KMS-11 (cell line): ENCODE measurements at regions not wholly inside any gene's neighbourhood (a gene's known extent, or its start where the extent isn't known, plus 50 kb on each side); places are given as distances from the start of the nearest gene placed in this dataset.
"Not testable (repeated sequence)": the region's sequence is repeated elsewhere in the genome, so short reads cannot be mapped to it uniquely, and the experiment has no call there.

Source experiments
- H2AFZ ChIP-seq: fragments of 200-600 bp; sonication (generic); 2 replicates; pipeline ENCODE4 v1.6.1; 2016; ENCODE audit warnings: antibody characterized with exemption, mixed run types, low read depth
- H3K27ac ChIP-seq: fragments of 200-600 bp; sonication (generic); 2 replicates; pipeline ENCODE4 v1.6.1; 2016; ENCODE audit warnings: mild to moderate bottlenecking, mixed run types
- H3K27me3 ChIP-seq: fragments of 200-600 bp; sonication (generic); 2 replicates; pipeline ENCODE4 v1.6.1; 2017; ENCODE audit warnings: mild to moderate bottlenecking, low read depth, mixed run types, moderate library complexity; ENCODE audit not compliant: insufficient read depth
- H3K36me3 ChIP-seq: fragments of 200-600 bp; sonication (generic); 2 replicates; pipeline ENCODE4 v1.6.1; 2017; ENCODE audit warnings: mild to moderate bottlenecking, mixed run types; ENCODE audit not compliant: insufficient read depth
- H3K4me1 ChIP-seq: fragments of 200-600 bp; sonication (generic); 2 replicates; pipeline ENCODE4 v1.6.1; 2016; ENCODE audit warnings: mild to moderate bottlenecking, low read depth, mixed run types; ENCODE audit not compliant: poor library complexity, severe bottlenecking
- H3K4me2 ChIP-seq: fragments of 200-600 bp; sonication (generic); 2 replicates; pipeline ENCODE4 v1.7.0; 2016; ENCODE audit warnings: mild to moderate bottlenecking, mixed run types
- H3K4me3 ChIP-seq: fragments of 200-600 bp; sonication (generic); IDR thresholded peaks from 2 replicates; pipeline ENCODE4 v1.6.1; 2017; ENCODE audit warnings: low read depth, low read length, mixed read lengths; ENCODE audit not compliant: insufficient read depth
- H3K79me2 ChIP-seq: fragments of 200-600 bp; sonication (generic); 2 replicates; pipeline ENCODE4 v1.6.1; 2016; ENCODE audit warnings: low read depth, mixed run types; ENCODE audit not compliant: insufficient read depth
- H3K9ac ChIP-seq: fragments of 200-600 bp; sonication (generic); 2 replicates; pipeline ENCODE4 v1.6.1; 2016; ENCODE audit warnings: mild to moderate bottlenecking, mixed run types
- H4K20me1 ChIP-seq: fragments of 200-600 bp; sonication (generic); 2 replicates; pipeline ENCODE4 v1.6.1; 2016; ENCODE audit warnings: mild to moderate bottlenecking, mixed run types; ENCODE audit not compliant: insufficient read depth
- CTCF ChIP-seq: fragments of 200-600 bp; sonication (generic); conservative IDR thresholded peaks from 2 replicates; pipeline ENCODE4 v1.6.1; 2017; ENCODE audit warnings: low read depth, mild to moderate bottlenecking, antibody characterized with exemption, low read length, moderate library complexity, mixed read lengths

- no peak overlapping the region for H3K9ac ChIP-seq
- H3K4me2 ChIP-seq, result no peak overlapping the region
- H3K4me1 ChIP-seq, result no peaks in the 10 kb centered on the region
Measured at GRCh38 chr2:144774809-144775208, 254.9 kb upstream of the ZEB2 start.

GRCh38 chr2:144771348-144771747, 251.4 kb upstream of the ZEB2 start:
- TF ChIP-seq CTCF, result no peak
- Histone ChIP-seq H3K4me2 (no peak overlapping the region), H3K4me3 (no peak overlapping the region), H4K20me1 (no peaks in the 10 kb centered on the region), H3K79me2 (no peaks in the 10 kb centered on the region), H3K27ac (no peak overlapping the region), H3K36me3 (no peaks in the 10 kb centered on the region), H2AFZ (no peak overlapping the region), H3K4me1 (no peaks in the 10 kb centered on the region), H3K9ac (no peak overlapping the region), H3K27me3 (no peaks in the 10 kb centered on the region)

More at GRCh38 chr2:144774809-144775208, 254.9 kb upstream of the ZEB2 start:
- H4K20me1 ChIP-seq, result no peaks in the 10 kb centered on the region
- TF ChIP-seq CTCF, result no peak
- H3K27me3 ChIP-seq, result no peaks in the 10 kb centered on the region
- no peaks in the 10 kb centered on the region for H3K79me2 ChIP-seq
- H3K36me3 ChIP-seq, result no peaks in the 10 kb centered on the region
- H3K27ac ChIP-seq, result no peak overlapping the region
- H3K4me3 ChIP-seq, result no peak overlapping the region
- H2AFZ ChIP-seq, result no peak overlapping the region

GRCh38 chr2:144770616-144771230, 250.8 kb upstream of the ZEB2 start:
- Histone ChIP-seq H4K20me1 (no peaks in the 10 kb centered on the region), H3K36me3 (no peaks in the 10 kb centered on the region), H3K4me2 (no peak overlapping the region), H3K79me2 (no peaks in the 10 kb centered on the region), H2AFZ (no peak overlapping the region), H3K9ac (no peak overlapping the region), H3K4me3 (no peak overlapping the region), H3K4me1 (no peaks in the 10 kb centered on the region), H3K27ac (no peak overlapping the region), H3K27me3 (no peaks in the 10 kb centered on the region)
- no peak for TF ChIP-seq CTCF

GRCh38 chr2:144760939-144761338, 241.0 kb upstream of the ZEB2 start:
- H3K79me2 ChIP-seq, H3K4me1 ChIP-seq, H3K4me2 ChIP-seq, H2AFZ ChIP-seq, H3K27ac ChIP-seq, H3K36me3 ChIP-seq, H3K27me3 ChIP-seq, H3K4me3 ChIP-seq, H3K9ac ChIP-seq, H4K20me1 ChIP-seq: not testable (repeated sequence)

- TF ChIP-seq CTCF, result no peak
- no peak overlapping the region for H3K4me2 ChIP-seq
- no peaks in the 10 kb centered on the region for H3K79me2 ChIP-seq
- no peaks in the 10 kb centered on the region for H3K36me3 ChIP-seq
- no peaks in the 10 kb centered on the region for H4K20me1 ChIP-seq
- H3K4me1 ChIP-seq, result no peaks in the 10 kb centered on the region
- no peak overlapping the region for H3K27ac ChIP-seq
- H2AFZ ChIP-seq, result no peak overlapping the region
- no peak overlapping the region for H3K9ac ChIP-seq
- no peak overlapping the region for H3K4me3 ChIP-seq
- no peaks in the 10 kb centered on the region for H3K27me3 ChIP-seq
Measured at GRCh38 chr2:144759746-144760145, 239.8 kb upstream of the ZEB2 start.

GRCh38 chr2:144758196-144758595, 238.3 kb upstream of the ZEB2 start:
- H3K4me2 ChIP-seq, H3K4me1 ChIP-seq, H3K27me3 ChIP-seq, H4K20me1 ChIP-seq, H3K36me3 ChIP-seq, H3K9ac ChIP-seq, H3K79me2 ChIP-seq, H2AFZ ChIP-seq, H3K4me3 ChIP-seq, H3K27ac ChIP-seq: not testable (repeated sequence)
